Panc1 (cell line): ENCODE measurements at regions not wholly inside any gene's neighbourhood (a gene's known extent, or its start where the extent isn't known, plus 50 kb on each side); places are given as distances from the start of the nearest gene placed in this dataset.

Source experiments
- POLR2AphosphoS5 ChIP-seq: IDR thresholded peaks from 2 replicates; pipeline ENCODE4 v1.6.1; 2012; ENCODE audit warnings: mild to moderate bottlenecking, low read depth, low read length, moderate library complexity
- TF ChIP-seq, protein P1 (sequence below): fragments of 450-650 bp; IDR thresholded peaks from 2 replicates; pipeline ENCODE4 v1.5.1; 2017; ENCODE audit warnings: mild to moderate bottlenecking

DNA sequence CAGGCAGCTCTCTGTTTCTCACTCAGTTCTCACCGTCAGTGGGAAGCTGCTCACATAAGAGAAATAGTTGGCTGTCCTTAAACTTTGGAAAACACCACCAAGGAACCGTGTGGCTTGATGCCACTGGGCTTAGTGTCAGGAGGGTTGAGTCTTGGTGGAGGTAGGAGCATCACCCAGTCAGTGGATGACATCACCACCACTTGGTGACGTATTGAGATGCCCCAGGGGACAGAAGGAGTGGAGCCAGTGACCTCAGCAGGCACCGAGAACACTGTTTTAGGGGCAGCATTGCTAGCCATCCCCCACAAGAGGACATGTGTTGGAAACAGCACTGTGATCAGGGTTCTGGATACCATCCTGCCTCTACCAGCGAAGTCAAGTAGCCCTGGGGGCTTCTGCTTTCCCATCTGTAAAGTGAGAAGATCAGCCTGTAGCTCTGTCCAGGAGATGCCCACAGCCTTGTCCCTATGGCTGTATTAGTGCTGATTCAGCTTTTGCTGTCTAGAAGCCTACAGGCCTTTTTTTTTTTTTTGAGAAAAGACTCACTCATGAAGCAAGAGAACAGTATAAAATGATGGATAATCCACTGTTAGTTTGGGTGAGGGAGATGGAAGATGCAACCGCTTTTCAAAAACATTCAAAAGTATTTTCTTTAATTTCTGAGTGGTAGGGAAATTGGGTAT lies 66.2 kb downstream of the TSN start:
- TF ChIP-seq, protein P1, sequence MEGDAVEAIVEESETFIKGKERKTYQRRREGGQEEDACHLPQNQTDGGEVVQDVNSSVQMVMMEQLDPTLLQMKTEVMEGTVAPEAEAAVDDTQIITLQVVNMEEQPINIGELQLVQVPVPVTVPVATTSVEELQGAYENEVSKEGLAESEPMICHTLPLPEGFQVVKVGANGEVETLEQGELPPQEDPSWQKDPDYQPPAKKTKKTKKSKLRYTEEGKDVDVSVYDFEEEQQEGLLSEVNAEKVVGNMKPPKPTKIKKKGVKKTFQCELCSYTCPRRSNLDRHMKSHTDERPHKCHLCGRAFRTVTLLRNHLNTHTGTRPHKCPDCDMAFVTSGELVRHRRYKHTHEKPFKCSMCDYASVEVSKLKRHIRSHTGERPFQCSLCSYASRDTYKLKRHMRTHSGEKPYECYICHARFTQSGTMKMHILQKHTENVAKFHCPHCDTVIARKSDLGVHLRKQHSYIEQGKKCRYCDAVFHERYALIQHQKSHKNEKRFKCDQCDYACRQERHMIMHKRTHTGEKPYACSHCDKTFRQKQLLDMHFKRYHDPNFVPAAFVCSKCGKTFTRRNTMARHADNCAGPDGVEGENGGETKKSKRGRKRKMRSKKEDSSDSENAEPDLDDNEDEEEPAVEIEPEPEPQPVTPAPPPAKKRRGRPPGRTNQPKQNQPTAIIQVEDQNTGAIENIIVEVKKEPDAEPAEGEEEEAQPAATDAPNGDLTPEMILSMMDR, result no peak
- no peak for TF ChIP-seq POLR2AphosphoS5
